Subcutaneous abdominal adipose tissue (tissue), 5 donors: ENCODE measurements at regions not wholly inside any gene's neighbourhood (a gene's known extent, or its start where the extent isn't known, plus 50 kb on each side); places are given as distances from the start of the nearest gene placed in this dataset.
"Not testable (repeated sequence)": the region's sequence is repeated elsewhere in the genome, so short reads cannot be mapped to it uniquely, and the experiment has no call there.

ENCODE experiments used
- H3K27ac ChIP-seq: one replicate; pipeline ENCODE4 v1.7.0; 2013; ENCODE audit warnings: low read depth, mild to moderate bottlenecking, inconsistent platforms, low read length, moderate library complexity
- H3K27me3 ChIP-seq, 5 donors: one replicate each; pipeline ENCODE4 v1.7.0; 2013; ENCODE audit warnings: low read length in 5 of 5, inconsistent platforms in 1 of 5; ENCODE audit not compliant: control insufficient read depth in 5 of 5, insufficient read depth in 4 of 5
- H3K36me3 ChIP-seq, 5 donors: one replicate each; pipeline ENCODE4 v1.7.0; 2013; ENCODE audit warnings: low read length in 5 of 5; ENCODE audit not compliant: control insufficient read depth in 5 of 5, insufficient read depth in 5 of 5
- H3K4me1 ChIP-seq, 5 donors: one replicate each; pipeline ENCODE4 v1.7.0; 2013; ENCODE audit warnings: low read length in 5 of 5, mild to moderate bottlenecking in 3 of 5, moderate library complexity in 1 of 5; ENCODE audit not compliant: control insufficient read depth in 5 of 5, insufficient read depth in 5 of 5
- H3K4me3 ChIP-seq, 5 donors: one replicate each; pipeline ENCODE4 v1.7.0; 2013; ENCODE audit warnings: low read length in 5 of 5, low read depth in 1 of 5
- H3K9ac ChIP-seq, 5 donors: one replicate each; pipeline ENCODE4 v1.7.0; 2013; ENCODE audit warnings: low read length in 5 of 5, mild to moderate bottlenecking in 4 of 5, moderate library complexity in 3 of 5
- H3K9me3 ChIP-seq, 5 donors: one replicate each; pipeline ENCODE4 v1.7.0; 2013; ENCODE audit warnings: low read length in 5 of 5; ENCODE audit not compliant: control insufficient read depth in 5 of 5
- donor health status: healthy.
- donor health status: healthy.
- donor health status: healthy.
- donor health status: healthy.
- donor health status: healthy.

- H3K36me3 ChIP-seq: no peaks in the 10 kb centered on the region
- no peaks in the 10 kb centered on the region for H3K4me1 ChIP-seq
- no peak overlapping the region for H3K9ac ChIP-seq
These were observed 621.7 kb upstream of the CDH11 start for GRCh38 chr16:65743558-65743957.

GRCh38 chr16:65740711-65741110, 618.8 kb upstream of the CDH11 start:
- no peaks in the 10 kb centered on the region for H3K36me3 ChIP-seq
- H3K4me1 ChIP-seq: no peaks in the 10 kb centered on the region
- H3K4me3 ChIP-seq: no peak overlapping the region
- no peaks in the 10 kb centered on the region for H3K27me3 ChIP-seq
- H3K27ac ChIP-seq: no peak overlapping the region
- peaks cover 0 to 3% (median 0%) of the 10 kb centered on the region in 5 donors for H3K9me3 ChIP-seq
- H3K9ac ChIP-seq: no peak overlapping the region

More at GRCh38 chr16:65743558-65743957, 621.7 kb upstream of the CDH11 start:
- Histone ChIP-seq H3K4me3 (no peak overlapping the region), H3K27ac (no peak overlapping the region), H3K9me3 (peaks cover 0 to 3% (median 0%) of the 10 kb centered on the region in 5 donors), H3K27me3 (no peaks in the 10 kb centered on the region)

- H3K4me3 ChIP-seq: no peak overlapping the region
- H3K9me3 ChIP-seq: peaks cover 0 to 3% (median 0%) of the 10 kb centered on the region in 5 donors
- H3K4me1 ChIP-seq: no peaks in the 10 kb centered on the region
- no peak overlapping the region for H3K27ac ChIP-seq
- no peaks in the 10 kb centered on the region for H3K27me3 ChIP-seq
- H3K36me3 ChIP-seq: no peaks in the 10 kb centered on the region
- no peak overlapping the region for H3K9ac ChIP-seq
These were observed 617.7 kb upstream of the CDH11 start for GRCh38 chr16:65739518-65739917.

GRCh38 chr16:65737831-65738230, 616.0 kb upstream of the CDH11 start:
- no peaks in the 10 kb centered on the region for H3K36me3 ChIP-seq
- H3K27ac ChIP-seq: no peak overlapping the region
- H3K27me3 ChIP-seq: no peaks in the 10 kb centered on the region
- H3K4me1 ChIP-seq: no peaks in the 10 kb centered on the region
- no peaks in the 10 kb centered on the region for H3K9me3 ChIP-seq
- H3K4me3 ChIP-seq: no peak overlapping the region
- H3K9ac ChIP-seq: no peak overlapping the region

GRCh38 chr16:65735615-65736014, 613.8 kb upstream of the CDH11 start:
- not testable (repeated sequence) for H3K27me3 ChIP-seq, H3K4me3 ChIP-seq, H3K4me1 ChIP-seq, H3K27ac ChIP-seq, H3K9ac ChIP-seq, H3K9me3 ChIP-seq, H3K36me3 ChIP-seq

- Histone ChIP-seq H3K27ac (no peak overlapping the region), H3K36me3 (no peaks in the 10 kb centered on the region), H3K9me3 (peaks cover 0 to 17% (median 3%) of the 10 kb centered on the region in 5 donors), H3K4me1 (no peaks in the 10 kb centered on the region), H3K4me3 (no peak overlapping the region), H3K9ac (no peak overlapping the region), H3K27me3 (no peaks in the 10 kb centered on the region)
These were observed 611.9 kb upstream of the CDH11 start for GRCh38 chr16:65733721-65734120.

GRCh38 chr16:65731833-65732232, 610.0 kb upstream of the CDH11 start:
- Histone ChIP-seq H3K36me3 (no peaks in the 10 kb centered on the region), H3K4me3 (no peak overlapping the region), H3K9me3 (peaks cover 0 to 17% (median 3%) of the 10 kb centered on the region in 5 donors), H3K4me1 (peaks cover 0 to 8% (median 2%) of the 10 kb centered on the region in 5 donors), H3K27ac (no peak overlapping the region), H3K9ac (no peak overlapping the region), H3K27me3 (no peaks in the 10 kb centered on the region)

GRCh38 chr16:65728652-65729051, 606.8 kb upstream of the CDH11 start:
- H3K9me3 ChIP-seq: peaks cover 0 to 17% (median 3%) of the 10 kb centered on the region in 5 donors
- no peaks in the 10 kb centered on the region for H3K27me3 ChIP-seq
- H3K36me3 ChIP-seq: no peaks in the 10 kb centered on the region
- no peak overlapping the region for H3K27ac ChIP-seq
- peaks cover 0 to 8% (median 2%) of the 10 kb centered on the region in 5 donors for H3K4me1 ChIP-seq
- no peak overlapping the region for H3K4me3 ChIP-seq
- H3K9ac ChIP-seq: no peak overlapping the region

GRCh38 chr16:65728167-65728566, 606.3 kb upstream of the CDH11 start:
- Histone ChIP-seq H3K36me3 (no peaks in the 10 kb centered on the region), H3K9me3 (peaks cover 0 to 17% (median 3%) of the 10 kb centered on the region in 5 donors), H3K4me3 (no peak overlapping the region), H3K27me3 (no peaks in the 10 kb centered on the region), H3K4me1 (peaks cover 0 to 8% (median 2%) of the 10 kb centered on the region in 5 donors), H3K27ac (no peak overlapping the region), H3K9ac (no peak overlapping the region)

- Histone ChIP-seq H3K27me3 (no peaks in the 10 kb centered on the region), H3K27ac (no peak overlapping the region), H3K9ac (no peak overlapping the region), H3K4me1 (peaks cover 0 to 8% (median 2%) of the 10 kb centered on the region in 5 donors), H3K36me3 (no peaks in the 10 kb centered on the region), H3K4me3 (no peak overlapping the region), H3K9me3 (peaks cover 0 to 17% (median 3%) of the 10 kb centered on the region in 5 donors)
These were observed 605.8 kb upstream of the CDH11 start for GRCh38 chr16:65727534-65728137.
